ENCODE measurements at regions not wholly inside any gene's neighbourhood (a gene's known extent, or its start where the extent isn't known, plus 50 kb on each side); places are given as distances from the start of the nearest gene placed in this dataset.

- DNase-seq (ENCODE audit: low read depth): no peak
Observed at GRCh38 chr9:27888661-27889295, 315.5 kb upstream of the C9orf72 start.

GRCh38 chr9:27924502-27924901 lies 351.2 kb upstream of the C9orf72 start:
- DNase-seq (ENCODE audit: low read depth): no peak

- DNase-seq (ENCODE audit: low read depth): no peak
Observed at GRCh38 chr9:27925815-27926214, 352.5 kb upstream of the C9orf72 start.

GRCh38 chr9:27929841-27930240 lies 356.6 kb upstream of the C9orf72 start:
- DNase-seq (ENCODE audit: low read depth): no peak

- DNase-seq (ENCODE audit: low read depth): no peak
Observed at GRCh38 chr9:27933210-27934025, 360.1 kb upstream of the C9orf72 start.

- DNase-seq (ENCODE audit: low read depth): no peak
Observed at GRCh38 chr9:27934471-27934870, 361.2 kb upstream of the C9orf72 start.

- no peak for DNase-seq (ENCODE audit: low read depth)
Observed at GRCh38 chr9:27939186-27939585, 365.9 kb upstream of the C9orf72 start.

GRCh38 chr9:27940535-27940934 lies 367.3 kb upstream of the C9orf72 start:
- no peak for DNase-seq (ENCODE audit: low read depth)

- DNase-seq (ENCODE audit: low read depth): no peak
Observed at GRCh38 chr9:27943501-27943900, 370.2 kb upstream of the C9orf72 start.

GRCh38 chr9:27945386-27945785 lies 372.1 kb upstream of the C9orf72 start:
- no peak for DNase-seq (ENCODE audit: low read depth)

- DNase-seq (ENCODE audit: low read depth): no peak
Observed at GRCh38 chr9:27950382-27950781, 377.1 kb upstream of the C9orf72 start.

- DNase-seq (ENCODE audit: low read depth): no peak
Observed at GRCh38 chr9:27954858-27955257, 381.6 kb upstream of the C9orf72 start.

GRCh38 chr9:27963836-27964235 lies 390.6 kb upstream of the C9orf72 start:
- DNase-seq (ENCODE audit: low read depth): no peak

GRCh38 chr9:27967210-27967609 lies 393.9 kb upstream of the C9orf72 start:
- no peak for DNase-seq (ENCODE audit: low read depth)

- DNase-seq (ENCODE audit: low read depth): no peak
Observed at GRCh38 chr9:27977931-27978330, 404.6 kb upstream of the C9orf72 start.

- DNase-seq (ENCODE audit: low read depth): no peak
Observed at GRCh38 chr9:27985714-27986113, 412.4 kb upstream of the C9orf72 start.

GRCh38 chr9:27990524-27990923 lies 417.2 kb upstream of the C9orf72 start:
- no peak for DNase-seq (ENCODE audit: low read depth)

- no peak for DNase-seq (ENCODE audit: low read depth)
Observed at GRCh38 chr9:27991221-27991620, 417.9 kb upstream of the C9orf72 start.

- DNase-seq (ENCODE audit: low read depth): no peak
Observed at GRCh38 chr9:28001096-28001495, 427.8 kb upstream of the C9orf72 start.

- no peak for DNase-seq (ENCODE audit: low read depth)
Observed at GRCh38 chr9:28004900-28005299, 431.6 kb upstream of the C9orf72 start.

- DNase-seq (ENCODE audit: low read depth): no peak
Observed at GRCh38 chr9:28005779-28006178, 432.5 kb upstream of the C9orf72 start.

GRCh38 chr9:28007097-28007817 lies 434.0 kb upstream of the C9orf72 start:
- DNase-seq (ENCODE audit: low read depth): no peak

- DNase-seq (ENCODE audit: low read depth): no peak
Observed at GRCh38 chr9:28014212-28014611, 440.9 kb upstream of the C9orf72 start.

All from stimulated activated CD4-positive, alpha-beta T cell treated with anti-CD3 and anti-CD28 coated beads, Interleukin-2, amount 100 ng/mL, for 4 hours (primary cell).